ENCODE measurements at regions not wholly inside any gene's neighbourhood (a gene's known extent, or its start where the extent isn't known, plus 50 kb on each side); places are given as distances from the start of the nearest gene placed in this dataset.
"Not testable (repeated sequence)": the region's sequence is repeated elsewhere in the genome, so short reads cannot be mapped to it uniquely, and the experiment has no call there.

DNA sequence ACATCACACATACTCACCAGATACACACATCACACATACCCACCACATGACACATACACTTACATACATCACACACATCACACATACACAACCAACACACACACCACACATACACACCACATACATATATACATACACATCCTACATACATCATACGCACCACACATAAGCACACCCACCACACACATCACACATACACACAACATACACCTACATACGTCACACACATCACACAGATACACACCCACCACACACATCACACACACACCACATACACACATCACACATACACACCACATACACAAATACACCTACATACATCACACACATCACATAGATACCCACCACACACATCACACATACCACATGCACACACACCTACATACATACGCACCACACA is 158.4 kb downstream of the NDUFA10 start:
- Histone ChIP-seq H4K20me1 (ENCODE audit: insufficient read depth, low read length) (no peaks in the 10 kb centered on the region), H3K4me1 (ENCODE audit: control insufficient read depth in 1 of 2, insufficient read depth in 2 of 2, low read length in 2 of 2) (no peaks in the 10 kb centered on the region)
- no peak overlapping the region for H3K4me3 Mint-ChIP-seq

DNA sequence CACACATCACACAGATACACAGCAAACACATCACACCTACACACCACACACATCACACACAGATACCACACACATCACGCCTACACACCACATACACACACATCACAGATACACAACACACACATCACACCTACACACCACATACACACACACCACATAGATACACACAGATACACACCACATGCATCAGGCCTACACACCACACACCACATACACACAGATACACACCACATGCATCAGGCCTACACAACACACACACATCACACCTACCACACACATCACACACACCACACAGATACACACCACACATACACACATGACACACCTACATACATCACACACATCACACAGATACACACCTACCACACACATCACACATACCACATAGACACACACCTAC is 158.8 kb downstream of the NDUFA10 start:
- Histone ChIP-seq H4K20me1 (ENCODE audit: insufficient read depth, low read length) (no peaks in the 10 kb centered on the region), H3K4me2 (replicated peaks; ENCODE audit: extremely low read depth, low read length, poor library complexity, severe bottlenecking) (no peak overlapping the region), H3K9me3 (replicated peaks in 1 of 2; ENCODE audit: control insufficient read depth in 1 of 2, insufficient read depth in 1 of 2, low read length in 2 of 2) (no peaks in the 10 kb centered on the region), H3K36me3 (replicated peaks in 1 of 2; ENCODE audit: control insufficient read depth in 1 of 2, insufficient read depth in 2 of 2, low read length in 2 of 2) (no peaks in the 10 kb centered on the region), H3K9ac (ENCODE audit: insufficient read depth, low read length, poor library complexity, severe bottlenecking) (no peak overlapping the region), H3K4me1 (ENCODE audit: control insufficient read depth in 1 of 2, insufficient read depth in 2 of 2, low read length in 2 of 2) (no peaks in the 10 kb centered on the region), H3K27ac (ENCODE audit: low read depth in 1 of 2, low read length in 2 of 2) (no peak overlapping the region), H3K4me3 (replicated peaks in 1 of 3; ENCODE audit: low read depth in 2 of 3, low read length in 3 of 3) (no peak overlapping the region), H2AFZ (ENCODE audit: insufficient read depth, low read depth, low read length, poor library complexity, severe bottlenecking) (no peak overlapping the region), H3K27me3 (ENCODE audit: control insufficient read depth in 2 of 2, insufficient read depth in 2 of 2, low read length in 2 of 2) (peaks cover 0 to 2% of the 10 kb centered on the region in 2 donors), H3K79me2 (ENCODE audit: insufficient read depth, low read length) (no peaks in the 10 kb centered on the region)
- no peaks in the 10 kb centered on the region for H3K4me1 Mint-ChIP-seq
- no peak for DNase-seq
- no peak overlapping the region for H3K4me3 Mint-ChIP-seq
- no peak overlapping the region for H3K27ac Mint-ChIP-seq
- no peaks in the 10 kb centered on the region for H3K36me3 Mint-ChIP-seq
- TF ChIP-seq, protein P1, sequence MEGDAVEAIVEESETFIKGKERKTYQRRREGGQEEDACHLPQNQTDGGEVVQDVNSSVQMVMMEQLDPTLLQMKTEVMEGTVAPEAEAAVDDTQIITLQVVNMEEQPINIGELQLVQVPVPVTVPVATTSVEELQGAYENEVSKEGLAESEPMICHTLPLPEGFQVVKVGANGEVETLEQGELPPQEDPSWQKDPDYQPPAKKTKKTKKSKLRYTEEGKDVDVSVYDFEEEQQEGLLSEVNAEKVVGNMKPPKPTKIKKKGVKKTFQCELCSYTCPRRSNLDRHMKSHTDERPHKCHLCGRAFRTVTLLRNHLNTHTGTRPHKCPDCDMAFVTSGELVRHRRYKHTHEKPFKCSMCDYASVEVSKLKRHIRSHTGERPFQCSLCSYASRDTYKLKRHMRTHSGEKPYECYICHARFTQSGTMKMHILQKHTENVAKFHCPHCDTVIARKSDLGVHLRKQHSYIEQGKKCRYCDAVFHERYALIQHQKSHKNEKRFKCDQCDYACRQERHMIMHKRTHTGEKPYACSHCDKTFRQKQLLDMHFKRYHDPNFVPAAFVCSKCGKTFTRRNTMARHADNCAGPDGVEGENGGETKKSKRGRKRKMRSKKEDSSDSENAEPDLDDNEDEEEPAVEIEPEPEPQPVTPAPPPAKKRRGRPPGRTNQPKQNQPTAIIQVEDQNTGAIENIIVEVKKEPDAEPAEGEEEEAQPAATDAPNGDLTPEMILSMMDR (IDR thresholded peaks at IDR 0.05), result no peak
- H3K27me3 Mint-ChIP-seq (ENCODE audit: low read depth in 3 of 3), result peaks cover 0 to 9% (median 4%) of the 10 kb centered on the region in 3 donors
- intact Hi-C loops (cut with micrococcal nuclease), result no loop called here
- 91% methylated on average over 1 of the region's 1 CpG for WGBS (ENCODE audit: insufficient coverage)
- H3K9me3 Mint-ChIP-seq, result peaks cover 0 to 4% (median 0%) of the 10 kb centered on the region in 7 donors

More for the DNA sequence above, 158.4 kb downstream of the NDUFA10 start:
- Histone ChIP-seq H3K9ac (ENCODE audit: insufficient read depth, low read length, poor library complexity, severe bottlenecking) (no peak overlapping the region), H3K4me3 (replicated peaks in 1 of 3; ENCODE audit: low read depth in 2 of 3, low read length in 3 of 3) (no peak overlapping the region), H3K36me3 (replicated peaks in 1 of 2; ENCODE audit: control insufficient read depth in 1 of 2, insufficient read depth in 2 of 2, low read length in 2 of 2) (no peaks in the 10 kb centered on the region), H3K27me3 (ENCODE audit: control insufficient read depth in 2 of 2, insufficient read depth in 2 of 2, low read length in 2 of 2) (no peaks in the 10 kb centered on the region), H3K27ac (ENCODE audit: low read depth in 1 of 2, low read length in 2 of 2) (no peak overlapping the region), H3K79me2 (ENCODE audit: insufficient read depth, low read length) (no peaks in the 10 kb centered on the region), H2AFZ (ENCODE audit: insufficient read depth, low read depth, low read length, poor library complexity, severe bottlenecking) (no peak overlapping the region), H3K9me3 (replicated peaks in 1 of 2; ENCODE audit: control insufficient read depth in 1 of 2, insufficient read depth in 1 of 2, low read length in 2 of 2) (no peaks in the 10 kb centered on the region), H3K4me2 (replicated peaks; ENCODE audit: extremely low read depth, low read length, poor library complexity, severe bottlenecking) (no peak overlapping the region)
- TF ChIP-seq, protein P1 (IDR thresholded peaks at IDR 0.05), result no peak
- H3K36me3 Mint-ChIP-seq, result no peaks in the 10 kb centered on the region
- H3K4me1 Mint-ChIP-seq, result no peaks in the 10 kb centered on the region
- H3K27ac Mint-ChIP-seq, result no peak overlapping the region
- peaks cover 0 to 9% (median 2%) of the 10 kb centered on the region in 3 donors for H3K27me3 Mint-ChIP-seq (ENCODE audit: low read depth in 3 of 3)
- DNase-seq, result no peak
- H3K9me3 Mint-ChIP-seq, result peaks cover 0 to 4% (median 0%) of the 10 kb centered on the region in 7 donors
- 96% methylated on average over 3 of the region's 3 CpGs for WGBS (ENCODE audit: insufficient coverage)
- intact Hi-C loops (cut with micrococcal nuclease), result no loop called here

DNA sequence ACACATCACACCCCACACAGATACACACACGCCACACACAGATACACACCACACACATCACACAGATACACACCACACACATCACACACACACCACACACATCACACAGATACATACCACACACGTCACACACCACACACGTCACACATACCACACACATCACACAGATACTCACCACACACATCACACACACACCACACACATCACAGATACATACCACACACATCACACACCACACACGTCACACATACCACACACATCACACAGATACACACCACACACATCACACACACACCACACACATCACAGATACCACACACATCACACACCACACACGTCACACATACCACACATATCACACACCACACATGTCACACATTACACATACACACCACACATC is 159.3 kb downstream of the NDUFA10 start:
- H3K36me3 ChIP-seq (replicated peaks in 1 of 2; ENCODE audit: control insufficient read depth in 1 of 2, insufficient read depth in 2 of 2, low read length in 2 of 2); H3K27ac ChIP-seq (ENCODE audit: low read depth in 1 of 2, low read length in 2 of 2); H3K36me3 Mint-ChIP-seq; H3K27me3 ChIP-seq (ENCODE audit: control insufficient read depth in 2 of 2, insufficient read depth in 2 of 2, low read length in 2 of 2); H4K20me1 ChIP-seq (ENCODE audit: insufficient read depth, low read length); H3K4me3 ChIP-seq (replicated peaks in 1 of 3; ENCODE audit: low read depth in 2 of 3, low read length in 3 of 3); H3K79me2 ChIP-seq (ENCODE audit: insufficient read depth, low read length); H3K4me2 ChIP-seq (replicated peaks; ENCODE audit: extremely low read depth, low read length, poor library complexity, severe bottlenecking); H3K4me3 Mint-ChIP-seq; H3K27ac Mint-ChIP-seq; H3K9ac ChIP-seq (ENCODE audit: insufficient read depth, low read length, poor library complexity, severe bottlenecking); DNase-seq; H3K4me1 ChIP-seq (ENCODE audit: control insufficient read depth in 1 of 2, insufficient read depth in 2 of 2, low read length in 2 of 2); H3K9me3 Mint-ChIP-seq; H3K9me3 ChIP-seq (replicated peaks in 1 of 2; ENCODE audit: control insufficient read depth in 1 of 2, insufficient read depth in 1 of 2, low read length in 2 of 2); H3K27me3 Mint-ChIP-seq (ENCODE audit: low read depth in 3 of 3); intact Hi-C loops (cut with micrococcal nuclease); H3K4me1 Mint-ChIP-seq; H2AFZ ChIP-seq (ENCODE audit: insufficient read depth, low read depth, low read length, poor library complexity, severe bottlenecking): not testable (repeated sequence)
- WGBS (ENCODE audit: insufficient coverage), result 98% methylated on average over 5 of the region's 5 CpGs
